VCaP (cell line): ENCODE measurements at regions not wholly inside any gene's neighbourhood (a gene's known extent, or its start where the extent isn't known, plus 50 kb on each side); places are given as distances from the start of the nearest gene placed in this dataset.
A peak's percentile ranks its signal among the peaks of the same experiment; 100 is the strongest.

ENCODE experiments used
- H3K27ac ChIP-seq: fragments of 450-650 bp; 2 replicates; pipeline ENCODE4 v1.5.1; 2017
- TF ChIP-seq, protein P1 (sequence below): fragments of 450-650 bp; conservative IDR thresholded peaks from 2 replicates; pipeline ENCODE4 v1.5.1; 2017; ENCODE audit warnings: mild to moderate bottlenecking, moderate library complexity

DNA sequence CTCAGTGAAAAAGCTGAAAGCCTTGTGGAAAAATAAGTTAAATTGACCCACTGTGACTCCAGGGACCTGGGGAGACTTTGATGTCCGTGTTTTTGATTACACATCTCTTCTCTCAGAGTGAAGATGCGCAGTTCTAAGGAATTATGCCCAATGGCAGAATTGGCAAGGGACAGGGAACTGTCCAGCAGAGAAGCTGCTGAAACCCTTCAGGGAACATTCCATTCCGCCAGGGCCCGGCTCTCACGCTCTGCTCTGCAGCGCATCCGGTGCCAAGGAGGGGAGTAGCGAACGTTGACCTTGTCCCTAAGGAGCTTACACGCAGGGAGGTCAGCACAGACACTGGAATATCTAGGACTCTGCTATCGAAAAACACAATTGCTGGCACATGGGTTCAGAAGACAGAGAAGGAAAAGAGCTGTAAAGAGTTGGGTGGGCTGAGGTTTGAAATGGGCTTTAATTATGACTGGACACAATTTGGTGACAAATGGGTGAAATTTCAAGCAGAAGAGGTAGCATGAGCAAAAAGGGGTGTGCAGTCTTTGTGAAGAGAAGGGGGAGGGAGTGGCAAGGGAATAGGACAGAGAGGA, 64.5 kb upstream of the B3GAT1 start:
- TF ChIP-seq, protein P1, sequence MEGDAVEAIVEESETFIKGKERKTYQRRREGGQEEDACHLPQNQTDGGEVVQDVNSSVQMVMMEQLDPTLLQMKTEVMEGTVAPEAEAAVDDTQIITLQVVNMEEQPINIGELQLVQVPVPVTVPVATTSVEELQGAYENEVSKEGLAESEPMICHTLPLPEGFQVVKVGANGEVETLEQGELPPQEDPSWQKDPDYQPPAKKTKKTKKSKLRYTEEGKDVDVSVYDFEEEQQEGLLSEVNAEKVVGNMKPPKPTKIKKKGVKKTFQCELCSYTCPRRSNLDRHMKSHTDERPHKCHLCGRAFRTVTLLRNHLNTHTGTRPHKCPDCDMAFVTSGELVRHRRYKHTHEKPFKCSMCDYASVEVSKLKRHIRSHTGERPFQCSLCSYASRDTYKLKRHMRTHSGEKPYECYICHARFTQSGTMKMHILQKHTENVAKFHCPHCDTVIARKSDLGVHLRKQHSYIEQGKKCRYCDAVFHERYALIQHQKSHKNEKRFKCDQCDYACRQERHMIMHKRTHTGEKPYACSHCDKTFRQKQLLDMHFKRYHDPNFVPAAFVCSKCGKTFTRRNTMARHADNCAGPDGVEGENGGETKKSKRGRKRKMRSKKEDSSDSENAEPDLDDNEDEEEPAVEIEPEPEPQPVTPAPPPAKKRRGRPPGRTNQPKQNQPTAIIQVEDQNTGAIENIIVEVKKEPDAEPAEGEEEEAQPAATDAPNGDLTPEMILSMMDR, result no peak
- no peak overlapping the region for H3K27ac ChIP-seq

DNA sequence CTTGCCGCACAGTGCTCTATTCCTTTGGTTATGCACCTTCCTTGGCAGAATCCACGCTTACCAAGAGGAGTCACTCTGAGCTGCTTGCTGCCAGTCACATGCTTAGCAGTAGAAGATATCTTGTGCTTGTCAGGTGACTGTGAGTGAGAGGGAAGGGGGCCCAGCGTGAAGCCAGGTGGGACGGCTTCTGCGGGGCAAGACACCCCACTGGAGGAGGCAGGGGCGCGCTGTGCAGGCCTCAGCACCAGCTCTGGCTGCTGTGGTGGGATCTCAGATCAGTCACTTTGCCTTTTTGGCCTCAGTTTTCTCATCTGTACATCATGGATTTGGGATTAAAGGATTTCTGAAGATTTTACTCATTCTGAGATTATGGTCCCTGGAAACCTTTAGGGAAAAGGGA, 63.9 kb upstream of the B3GAT1 start:
- TF ChIP-seq, protein P1, result no peak
- no peak overlapping the region for H3K27ac ChIP-seq

DNA sequence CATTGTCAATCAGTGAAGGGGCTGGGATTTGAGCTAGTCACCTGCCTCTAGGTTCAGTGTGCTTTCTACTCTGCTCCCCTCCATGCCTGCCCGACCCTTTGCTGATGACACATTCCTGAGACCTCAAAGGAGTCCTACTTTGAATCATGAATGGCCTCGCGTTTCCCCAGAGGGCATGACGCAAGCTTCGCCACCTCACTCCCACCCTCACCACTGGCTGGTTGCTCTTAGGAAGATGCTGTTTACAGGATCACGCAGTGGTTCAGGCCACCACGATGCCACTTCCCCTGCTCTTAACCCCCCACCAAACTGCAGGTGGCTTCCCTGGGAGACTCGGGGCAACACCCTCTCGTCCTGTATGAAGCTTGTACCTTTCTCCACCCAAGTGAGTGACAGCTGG, 62.9 kb upstream of the B3GAT1 start:
- no peak overlapping the region for H3K27ac ChIP-seq
- TF ChIP-seq, protein P1, result no peak

DNA sequence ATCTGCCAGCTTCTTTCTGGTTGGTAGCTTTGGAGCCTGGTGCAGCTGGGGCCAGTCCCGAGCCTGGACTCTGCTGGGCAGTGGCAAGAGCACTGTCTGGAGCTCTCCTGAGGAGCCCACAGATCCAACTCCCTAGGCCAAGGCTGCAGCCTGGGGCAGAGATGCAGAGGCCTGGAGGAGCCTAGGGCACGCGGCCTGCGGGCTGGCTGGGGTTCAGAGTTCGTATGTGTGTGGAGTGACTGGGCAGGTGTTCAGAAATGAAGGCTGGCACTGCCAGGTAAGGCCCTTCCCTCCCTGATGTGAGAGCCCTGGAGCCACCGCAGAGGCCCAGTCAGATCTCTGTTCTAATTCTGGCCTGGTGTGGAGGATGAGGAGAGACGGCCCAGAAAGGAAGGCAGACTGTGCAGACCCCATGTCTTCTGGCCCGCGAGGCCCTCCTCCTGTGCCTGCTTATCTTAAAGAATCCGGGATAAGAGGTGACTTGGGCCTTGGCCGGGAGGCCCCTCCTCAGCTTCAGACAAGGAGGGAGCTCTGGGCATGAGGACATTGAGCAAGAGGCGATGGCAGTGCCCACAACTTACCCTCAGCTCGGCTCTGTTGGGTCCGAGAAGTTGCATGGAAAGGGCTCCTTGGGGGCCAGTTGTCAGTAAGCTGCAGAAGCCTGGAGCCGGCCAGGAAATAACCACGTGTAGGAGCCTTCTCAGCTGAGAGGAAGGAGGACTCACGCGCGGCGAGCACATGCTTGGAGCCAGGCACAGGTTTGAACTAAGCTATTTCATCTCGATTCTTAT, 62.2 kb upstream of the B3GAT1 start:
- TF ChIP-seq, protein P1, result no peak
- H3K27ac ChIP-seq, result no peak overlapping the region

DNA sequence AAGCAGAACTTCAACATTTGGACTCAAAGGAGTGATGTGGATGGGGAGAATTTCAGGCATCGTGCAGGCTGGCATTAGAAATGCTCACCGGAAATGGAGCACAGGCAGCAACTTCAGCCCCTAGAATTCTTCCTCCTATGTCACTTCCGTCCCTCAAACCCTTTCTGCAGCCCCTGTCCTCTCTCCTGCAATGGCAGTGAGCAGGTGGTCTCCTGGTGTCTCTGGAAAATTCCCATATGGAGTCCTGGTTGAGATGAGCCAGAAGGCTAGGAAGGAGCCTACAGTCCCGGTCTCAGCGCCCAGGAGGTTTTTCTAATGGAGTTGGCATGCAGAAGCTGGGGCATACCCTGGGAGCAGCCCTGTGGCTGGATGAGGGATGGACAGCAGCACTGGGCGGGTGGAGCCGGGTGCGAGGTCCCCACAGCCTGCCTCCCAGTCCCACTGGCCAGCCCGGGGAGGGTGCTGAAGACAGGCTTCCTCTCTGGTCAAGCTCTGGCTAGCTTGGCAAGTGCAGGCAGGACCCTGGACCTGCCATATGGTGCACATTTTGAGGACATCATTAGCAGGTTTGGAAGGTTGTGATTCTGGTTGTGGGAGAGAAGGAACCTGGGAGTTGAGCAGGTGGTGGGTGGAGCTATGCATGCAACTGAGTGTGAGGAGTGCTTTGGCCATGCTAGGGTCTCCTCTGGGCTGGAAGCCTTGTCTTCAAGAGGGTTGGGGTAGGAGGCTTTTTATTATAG, 59.8 kb upstream of the B3GAT1 start:
- TF ChIP-seq, protein P1, result no peak
- no peak overlapping the region for H3K27ac ChIP-seq

DNA sequence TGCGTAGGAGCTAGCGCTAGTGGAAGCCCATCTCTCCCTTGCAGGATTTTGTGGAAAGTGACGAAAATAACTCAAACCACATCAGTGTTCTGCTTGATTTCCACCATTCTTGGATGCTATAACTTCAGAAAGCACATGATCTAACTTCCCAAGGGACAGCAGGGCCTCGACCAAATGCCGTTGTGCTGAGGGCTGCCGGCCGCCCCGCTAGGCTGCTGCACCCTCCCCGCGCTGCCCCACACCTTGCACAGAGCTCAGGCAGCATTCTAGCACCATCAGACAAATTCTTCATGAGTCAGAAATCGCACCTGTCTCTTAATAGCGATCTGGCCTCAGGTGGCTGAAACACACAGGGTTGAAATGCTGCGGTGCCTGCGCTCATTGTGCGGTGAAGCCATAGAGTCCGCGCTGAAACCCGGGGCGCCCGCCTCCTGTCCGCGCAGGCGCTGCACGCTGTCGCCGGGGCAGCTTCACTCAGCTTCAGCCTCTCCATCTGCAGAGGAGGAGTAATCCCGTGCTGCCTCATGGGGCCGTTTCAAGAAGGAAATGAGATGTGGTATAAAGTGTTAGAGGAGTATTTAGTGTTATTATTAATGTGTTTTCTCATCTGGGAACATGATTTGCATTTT, 59.2 kb upstream of the B3GAT1 start:
- TF ChIP-seq, protein P1, result no peak
- peak overlapping the region; percentile 100 for H3K27ac ChIP-seq

DNA sequence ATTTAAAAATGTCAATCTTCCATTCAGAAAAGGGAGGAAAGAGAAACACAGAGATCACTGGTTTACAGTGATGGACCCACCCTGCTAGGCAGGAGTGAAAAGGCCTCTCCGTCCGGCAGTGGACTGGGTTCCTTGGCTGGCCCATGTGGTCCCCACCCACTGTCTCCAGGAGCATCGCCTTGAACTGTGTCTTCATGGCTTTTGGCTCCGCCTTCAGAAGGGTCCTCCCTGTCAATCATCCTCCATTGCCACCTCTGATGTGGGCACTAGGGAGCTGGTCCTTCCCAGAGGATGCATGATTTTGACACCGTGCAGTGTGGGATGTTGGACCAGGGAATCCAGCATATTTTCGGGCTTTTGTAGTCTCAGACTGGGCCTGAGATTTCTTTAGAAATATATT, 58.2 kb upstream of the B3GAT1 start:
- TF ChIP-seq, protein P1, result no peak
- peak overlapping the region; percentile 100 for H3K27ac ChIP-seq
